DMS79 (cell line): ENCODE measurements at regions not wholly inside any gene's neighbourhood (a gene's known extent, or its start where the extent isn't known, plus 50 kb on each side); places are given as distances from the start of the nearest gene placed in this dataset.
"Not testable (repeated sequence)": the region's sequence is repeated elsewhere in the genome, so short reads cannot be mapped to it uniquely, and the experiment has no call there.

Source experiments
- DNase-seq: peaks from one replicate; lab custom pipeline; 2025; lab: John Stamatoyannopoulos, UW

DNA sequence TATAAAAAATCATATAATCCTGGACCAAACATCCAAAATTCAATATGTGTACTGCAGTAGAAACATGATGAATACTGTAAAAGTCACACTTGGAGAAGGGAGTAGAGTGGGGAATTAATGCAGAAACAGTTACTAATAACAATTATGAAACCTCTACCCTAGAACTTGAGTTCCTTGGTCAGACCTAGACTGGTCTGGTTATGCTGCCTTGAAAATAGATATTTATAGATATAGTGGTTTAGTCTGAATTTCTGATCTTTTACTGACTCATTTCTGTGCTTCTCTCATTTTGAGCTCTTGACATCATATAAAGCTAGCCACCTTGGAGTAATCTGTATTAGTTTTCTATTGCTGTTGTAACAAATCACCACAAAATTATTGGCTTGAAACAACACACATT lies 808.7 kb upstream of the CDH10 start:
- DNase-seq = no peak

GRCh38 chr5:25451294-25451693 lies 806.5 kb upstream of the CDH10 start:
- DNase-seq = no peak

GRCh38 chr5:25448646-25449045 lies 803.9 kb upstream of the CDH10 start:
- DNase-seq = no peak

DNA sequence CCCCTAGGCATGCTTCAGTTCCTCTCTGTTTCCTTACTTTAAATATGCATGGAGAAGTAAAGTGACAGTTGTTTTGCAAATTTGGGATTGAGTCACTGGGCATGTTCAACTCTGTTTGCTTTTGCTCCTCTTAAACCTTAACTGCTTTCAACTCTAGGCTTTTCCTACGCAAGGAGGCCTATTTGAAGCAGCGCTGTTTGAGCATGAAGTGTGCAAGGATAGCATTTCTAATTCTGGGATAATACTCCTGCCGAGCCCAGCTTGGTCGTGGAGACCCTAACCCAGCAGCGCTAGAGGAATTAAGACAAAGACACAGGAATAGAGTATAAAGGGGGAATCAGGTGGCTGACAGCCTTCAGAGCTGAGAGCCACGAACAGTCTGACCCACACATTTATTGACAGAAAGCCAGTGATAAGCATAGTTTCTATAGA lies 803.4 kb upstream of the CDH10 start:
- DNase-seq = no peak

DNA sequence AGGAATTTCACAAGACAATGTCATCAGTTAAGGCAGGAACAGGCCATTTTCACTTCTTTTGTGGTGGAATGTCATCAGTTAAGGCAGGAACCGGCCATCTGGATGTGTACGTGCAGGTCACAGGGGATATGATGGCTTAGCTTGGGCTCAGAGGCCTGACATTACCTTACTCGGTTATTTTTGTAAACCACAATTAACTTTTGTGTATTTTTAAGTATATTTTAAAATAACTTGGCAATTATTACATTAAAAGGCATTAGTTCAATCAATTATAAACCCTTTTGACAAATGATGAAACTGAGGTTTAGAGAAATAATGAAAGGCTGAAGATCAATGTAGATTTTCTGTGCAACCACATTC lies 801.3 kb upstream of the CDH10 start:
- not testable (repeated sequence) for DNase-seq

DNA sequence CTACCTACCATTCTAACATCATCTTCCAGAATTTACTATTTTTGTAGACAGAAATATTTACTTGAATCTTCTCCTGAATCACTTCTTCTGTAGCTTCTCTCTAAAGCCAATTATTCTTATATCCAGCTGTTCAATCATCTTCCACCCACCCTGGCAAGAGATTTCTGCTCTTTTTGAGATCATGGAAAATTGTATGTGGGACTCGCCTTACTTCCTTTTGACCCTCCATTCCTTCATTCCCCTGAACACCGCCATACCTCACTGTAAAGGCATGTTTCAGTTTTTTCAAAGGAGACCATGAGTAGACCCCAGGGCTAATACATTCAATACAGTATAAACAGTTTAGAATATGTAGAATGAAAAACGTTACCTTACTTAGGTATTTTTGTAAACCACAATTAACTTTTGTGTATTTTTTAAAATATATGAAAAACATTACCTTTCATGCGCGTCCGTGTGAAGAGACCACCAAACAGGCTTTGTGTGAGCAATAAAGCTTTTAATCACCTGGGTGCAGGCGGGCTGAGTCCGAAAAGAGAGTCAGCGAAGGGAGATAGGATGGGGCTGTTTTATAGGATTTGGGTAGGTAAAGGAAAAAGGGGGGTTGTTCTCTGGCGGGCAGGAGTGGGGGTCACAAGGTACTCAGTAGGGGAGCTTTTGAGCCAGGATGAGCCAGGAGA lies 800.7 kb upstream of the CDH10 start:
- not testable (repeated sequence) for DNase-seq

DNA sequence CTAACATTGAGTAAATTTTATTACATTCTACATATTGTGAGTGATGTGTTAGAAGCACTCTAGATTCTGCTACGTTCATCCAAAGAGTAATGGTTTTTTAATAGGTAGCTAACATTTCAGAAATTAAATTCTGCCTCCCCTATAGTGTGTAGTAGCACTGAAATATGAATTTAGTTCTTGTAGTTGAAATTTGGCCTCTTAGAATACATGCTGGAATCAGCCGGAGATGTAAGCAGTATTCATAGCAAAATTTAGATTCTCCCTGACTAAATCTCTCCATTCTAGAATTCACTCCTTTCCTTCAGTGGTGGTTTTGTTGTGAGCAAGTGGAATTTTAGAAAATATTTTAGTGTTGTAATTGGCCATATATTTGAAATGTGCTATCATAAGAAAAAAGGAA lies 799.9 kb upstream of the CDH10 start:
- DNase-seq = no peak

DNA sequence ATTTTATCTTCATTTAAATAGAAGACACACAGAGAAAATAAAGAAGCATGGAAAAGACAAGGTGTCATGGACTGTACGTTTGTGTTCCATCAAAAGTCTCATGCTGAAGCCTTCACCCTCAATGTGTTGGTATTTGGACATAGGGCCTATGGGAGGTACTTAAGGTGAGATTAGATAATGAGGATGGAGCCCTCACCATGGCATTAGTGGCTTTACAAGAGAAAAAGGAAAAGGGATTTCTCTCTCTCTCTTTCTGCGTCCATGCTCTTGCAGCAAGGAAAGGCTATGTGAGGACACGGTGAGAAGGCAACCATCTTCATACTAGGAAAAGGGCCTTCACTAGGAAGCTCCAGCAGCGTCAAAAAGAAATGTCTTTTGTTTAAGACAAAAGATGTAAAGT lies 797.0 kb upstream of the CDH10 start:
- DNase-seq = no peak

DNA sequence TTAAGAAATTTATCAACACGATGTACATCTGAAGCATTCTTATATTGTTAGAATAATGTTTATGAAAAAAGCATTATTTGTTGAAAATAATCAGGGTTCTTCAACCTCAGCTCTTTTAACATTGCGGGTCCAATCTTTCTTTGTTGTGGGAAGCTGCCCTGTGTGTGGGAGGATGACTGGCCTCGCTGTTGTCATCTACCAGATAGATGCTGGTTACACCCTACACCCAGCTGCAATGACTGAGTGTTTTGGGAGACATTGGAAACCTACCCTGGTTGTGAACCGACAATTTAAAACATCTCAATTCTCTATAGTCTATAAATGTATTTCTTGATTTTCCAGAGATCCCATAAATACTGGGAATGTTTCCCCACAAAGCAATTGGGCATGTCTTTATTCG lies 794.2 kb upstream of the CDH10 start:
- DNase-seq = no peak

DNA sequence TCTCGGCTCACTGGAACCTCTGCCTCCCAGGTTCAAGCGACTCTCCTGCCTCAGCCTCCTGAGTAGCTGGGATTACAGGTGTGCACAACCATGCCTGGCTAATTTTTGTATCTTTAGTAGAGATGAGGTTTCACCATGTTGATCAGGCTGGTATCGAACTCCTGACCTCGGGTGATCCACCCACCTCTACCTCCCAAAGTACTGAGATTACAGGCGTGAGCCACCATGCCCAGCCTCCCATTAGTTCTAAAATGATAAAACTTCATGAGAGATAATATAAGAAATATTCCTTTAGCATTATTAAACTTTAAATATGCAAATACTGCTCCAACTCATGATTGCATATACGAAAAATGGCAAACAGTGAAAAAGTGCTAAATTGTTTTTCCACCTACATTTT lies 793.6 kb upstream of the CDH10 start:
- DNase-seq = not testable (repeated sequence)

GRCh38 chr5:25436452-25436851 lies 791.7 kb upstream of the CDH10 start:
- no peak for DNase-seq

- no peak for DNase-seq
These were observed 791.1 kb upstream of the CDH10 start for GRCh38 chr5:25435882-25436281.

DNA sequence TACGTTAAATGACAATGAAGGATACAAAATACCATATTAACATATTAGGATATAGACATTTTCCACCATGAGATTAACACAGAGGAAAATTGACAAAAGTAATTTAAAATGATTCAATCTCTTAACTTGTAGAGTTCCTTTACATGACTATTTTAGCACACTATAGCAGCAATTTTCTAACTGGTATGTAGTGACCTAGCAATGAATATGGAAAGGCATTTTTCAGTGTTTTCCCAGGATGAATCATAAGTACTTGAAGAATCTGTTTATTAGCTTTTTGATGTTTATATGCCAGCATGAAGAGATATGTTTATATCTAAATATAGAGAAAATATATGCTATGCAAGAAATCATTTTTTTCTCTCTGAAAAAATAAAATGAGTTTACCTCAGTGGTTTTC lies 782.5 kb upstream of the CDH10 start:
- no peak for DNase-seq

DNA sequence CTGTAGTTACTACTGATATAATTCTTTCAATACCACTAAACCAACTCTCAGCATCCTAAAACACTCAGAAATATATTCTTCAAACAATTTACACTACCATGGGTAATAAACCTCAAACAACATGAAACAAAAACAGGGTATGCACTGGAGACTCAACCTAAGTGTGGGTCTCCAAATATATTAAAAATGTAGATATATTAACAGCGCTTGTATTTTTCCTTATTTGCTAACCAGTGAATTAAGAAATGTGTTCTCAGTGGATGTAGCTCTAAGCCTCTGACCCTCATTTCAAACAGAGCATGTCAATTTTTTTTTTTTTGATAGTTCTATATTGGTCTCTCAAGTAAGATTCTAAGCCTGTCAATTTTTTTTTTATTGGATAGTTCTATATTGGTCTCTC lies 778.5 kb upstream of the CDH10 start:
- DNase-seq = no peak

GRCh38 chr5:25419684-25420083 lies 774.9 kb upstream of the CDH10 start:
- DNase-seq = no peak

GRCh38 chr5:25418978-25419377 lies 774.2 kb upstream of the CDH10 start:
- no peak for DNase-seq

GRCh38 chr5:25418319-25418859 lies 773.6 kb upstream of the CDH10 start:
- DNase-seq = no peak

- no peak for DNase-seq
These were observed 772.2 kb upstream of the CDH10 start for GRCh38 chr5:25416960-25417359.

DNA sequence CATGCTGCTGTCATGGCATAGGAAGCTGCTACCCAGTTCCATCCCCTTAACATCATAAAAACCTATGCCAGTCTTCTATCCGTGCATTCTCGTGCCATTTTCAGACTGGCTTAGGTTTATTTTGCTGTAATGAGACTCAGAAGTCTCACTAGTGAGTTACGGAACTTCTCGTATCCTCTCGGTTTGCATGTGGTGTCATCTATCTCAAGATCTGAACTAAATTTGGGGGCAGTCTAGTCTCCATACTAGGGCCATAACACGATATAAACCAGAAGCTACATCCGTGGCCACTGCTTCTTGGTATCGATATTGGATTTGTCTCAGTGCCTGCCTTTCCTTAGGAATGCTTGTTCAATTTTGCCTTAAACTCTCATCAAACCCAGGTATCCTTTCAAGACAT lies 771.2 kb upstream of the CDH10 start:
- no peak for DNase-seq

DNA sequence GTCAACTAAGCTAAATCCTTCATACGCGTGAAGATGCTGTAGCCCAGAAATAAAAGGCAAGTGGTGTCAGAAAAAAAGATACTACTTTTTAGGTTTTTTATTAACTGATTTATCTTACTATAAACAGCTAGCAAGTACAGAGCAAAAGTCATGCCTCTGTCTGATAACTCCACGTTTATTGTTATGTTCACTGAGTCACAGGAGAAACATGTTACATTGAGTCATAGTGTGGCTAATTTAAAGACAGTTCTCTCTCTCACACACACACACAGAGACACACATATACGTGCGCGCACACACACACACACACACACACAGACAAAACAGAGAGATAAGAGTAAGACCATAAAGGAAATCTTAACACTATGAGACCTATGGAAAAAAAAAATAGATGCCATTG lies 770.0 kb upstream of the CDH10 start:
- DNase-seq = no peak

GRCh38 chr5:25412116-25412661 lies 767.4 kb upstream of the CDH10 start:
- no peak for DNase-seq

DNA sequence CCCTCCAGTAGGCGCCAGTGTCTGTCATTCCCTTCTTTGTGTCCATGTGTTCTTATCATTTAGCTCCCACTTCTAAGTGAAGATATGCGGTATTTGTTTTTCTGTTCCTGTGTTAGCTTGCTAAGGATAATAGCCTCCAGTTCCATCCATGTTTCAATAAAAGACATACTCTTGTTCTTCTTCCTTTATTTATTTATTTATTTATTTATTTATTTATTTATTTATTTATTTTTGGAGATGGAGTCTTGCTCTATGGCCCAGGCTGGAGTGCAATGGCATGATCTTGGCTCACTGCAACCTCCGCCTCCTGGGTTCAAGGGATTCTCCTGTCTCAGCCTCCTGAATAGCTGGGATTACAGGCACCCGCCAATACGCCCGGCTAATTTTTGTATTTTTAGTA lies 762.6 kb upstream of the CDH10 start:
- not testable (repeated sequence) for DNase-seq

DNA sequence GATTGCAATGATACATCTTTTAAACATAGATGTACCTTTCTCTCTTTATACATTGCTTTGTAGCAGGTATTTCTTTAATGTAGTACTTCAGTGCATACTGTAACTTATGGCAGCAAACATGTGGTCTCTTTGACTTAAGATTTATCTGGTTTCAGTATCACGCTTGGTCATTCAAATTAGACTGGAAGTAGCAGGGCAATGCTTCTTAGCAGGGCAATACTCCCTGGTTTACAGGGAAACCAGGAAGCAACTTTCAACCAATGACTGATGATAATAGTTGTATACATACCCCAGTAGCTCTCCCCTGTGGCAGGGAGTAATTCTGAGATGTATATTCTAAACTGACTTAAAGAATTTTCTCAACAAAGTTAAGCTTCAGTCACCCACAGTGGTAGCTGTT lies 761.1 kb upstream of the CDH10 start:
- no peak for DNase-seq

DNA sequence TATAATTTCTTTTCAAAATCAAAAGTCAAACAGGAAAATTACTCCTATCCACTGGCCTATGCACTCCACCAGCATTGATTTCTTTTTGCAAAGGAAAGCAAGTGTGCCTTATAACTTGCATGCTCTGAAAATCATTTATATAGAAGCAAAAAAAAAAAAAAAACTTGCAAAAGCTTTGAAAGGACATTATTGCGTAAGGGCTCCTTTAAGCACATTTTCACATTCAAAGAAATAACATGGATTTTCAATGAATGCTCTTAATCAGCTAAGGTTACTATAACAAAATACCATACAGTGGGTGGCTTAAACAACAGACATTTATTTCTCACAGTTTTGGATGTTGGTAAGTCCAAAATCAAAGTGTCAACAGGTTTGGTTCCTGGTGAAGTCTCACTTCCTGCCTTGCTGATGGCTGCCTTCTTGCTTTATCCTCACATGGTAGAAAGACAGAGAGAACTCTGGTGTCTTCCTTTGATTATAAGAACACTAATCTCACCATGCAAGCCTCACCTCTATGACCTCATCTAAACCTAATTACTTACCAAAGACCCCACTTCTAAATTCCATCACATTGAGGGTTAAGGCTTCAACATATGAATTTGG lies 755.2 kb upstream of the CDH10 start:
- DNase-seq = no peak
